HAP-1 (cell line): ENCODE measurements at regions not wholly inside any gene's neighbourhood (a gene's known extent, or its start where the extent isn't known, plus 50 kb on each side); places are given as distances from the start of the nearest gene placed in this dataset.

Experiments
- DNase-seq, 2 experiments: peaks; one replicate each; pipeline ENCODE4 v3.0.0-alpha.2; 2016 to 2020; ENCODE audit warnings: low spot score in 2 of 2
- H3K27me3 ChIP-seq: fragments of 250-450 bp; sonication (Bioruptor Pico); 2 replicates; pipeline ENCODE4 v1.5.1; 2020; ENCODE audit warnings: low read depth, mild to moderate bottlenecking, moderate library complexity
- H3K36me3 ChIP-seq: fragments of 250-450 bp; sonication (Bioruptor Pico); replicated peaks from 2 replicates; pipeline ENCODE4 v1.5.1; 2020; ENCODE audit warnings: mild to moderate bottlenecking
- H3K4me1 ChIP-seq: fragments of 250-450 bp; sonication (Bioruptor Pico); 2 replicates; pipeline ENCODE4 v1.5.1; 2020; ENCODE audit warnings: mild to moderate bottlenecking
- H3K4me3 ChIP-seq: fragments of 250-450 bp; sonication (Bioruptor Pico); 2 replicates; pipeline ENCODE4 v1.5.1; 2020; ENCODE audit warnings: mild to moderate bottlenecking, moderate library complexity
- H3K9me3 ChIP-seq: fragments of 250-450 bp; sonication (Bioruptor Pico); 2 replicates; pipeline ENCODE4 v1.5.1; 2020; ENCODE audit warnings: mild to moderate bottlenecking, moderate library complexity
- in situ Hi-C: fragments of 300-500 bp; cut with MboI; formaldehyde crosslinking; loops from 3 replicates; pipeline ENCODE4 v1.14.3; 2020; ENCODE audit warnings: low sequenced_read_pairs, inconsistent platforms, mixed read lengths

DNA sequence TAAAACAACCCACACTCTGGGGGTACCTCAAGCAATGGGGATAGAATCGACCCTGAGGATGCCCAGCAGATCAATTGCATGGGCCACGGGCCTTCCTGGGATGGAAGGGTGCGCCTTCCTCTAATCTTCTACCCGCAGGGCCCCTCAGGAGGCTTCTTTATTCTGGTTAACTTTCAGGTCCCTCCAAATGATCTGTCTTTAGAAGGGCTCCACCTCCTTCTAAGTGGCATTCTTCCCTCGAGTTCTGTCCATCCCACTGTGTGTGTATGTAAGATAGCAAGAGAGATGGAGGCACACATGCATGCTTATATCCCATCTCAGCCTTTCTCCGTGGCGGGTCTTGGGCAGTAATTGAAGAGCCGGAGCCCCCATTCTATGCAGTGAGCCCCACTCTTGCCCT, 125.7 kb downstream of the MRM1 start:
- H3K27me3 ChIP-seq: no peaks in the 10 kb centered on the region
- no peak for DNase-seq
- H3K4me3 ChIP-seq: no peak overlapping the region
- peaks cover 66% of the 10 kb centered on the region for H3K4me1 ChIP-seq
- no peaks in the 10 kb centered on the region for H3K9me3 ChIP-seq
- in situ Hi-C loops: no loop called here
- no peaks in the 10 kb centered on the region for H3K36me3 ChIP-seq

DNA sequence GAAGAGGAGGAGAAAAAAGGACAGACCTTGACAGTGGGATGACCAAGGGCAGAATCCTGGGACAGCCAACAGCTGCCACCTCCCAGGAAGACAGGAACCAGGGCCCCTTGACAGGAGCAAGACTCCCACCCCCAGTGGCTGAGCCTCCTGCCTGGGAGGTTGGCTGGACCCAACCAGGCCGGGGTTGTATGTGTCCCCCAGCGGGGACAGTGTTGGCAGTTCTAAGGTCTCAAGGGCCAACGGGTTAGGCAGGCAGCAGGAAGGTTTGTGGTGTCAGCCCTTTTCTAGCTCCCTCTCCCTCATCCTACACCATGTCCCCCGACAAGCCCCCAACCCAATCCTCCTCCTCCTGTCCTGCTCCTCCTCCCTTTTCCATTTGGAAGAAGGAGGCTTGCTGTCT, 126.2 kb downstream of the MRM1 start:
- Histone ChIP-seq H3K4me3 (no peak overlapping the region), H3K4me1 (peaks cover 71% of the 10 kb centered on the region), H3K9me3 (no peaks in the 10 kb centered on the region), H3K36me3 (no peaks in the 10 kb centered on the region), H3K27me3 (no peaks in the 10 kb centered on the region)
- in situ Hi-C loops: no loop called here
- DNase-seq: no peak

DNA sequence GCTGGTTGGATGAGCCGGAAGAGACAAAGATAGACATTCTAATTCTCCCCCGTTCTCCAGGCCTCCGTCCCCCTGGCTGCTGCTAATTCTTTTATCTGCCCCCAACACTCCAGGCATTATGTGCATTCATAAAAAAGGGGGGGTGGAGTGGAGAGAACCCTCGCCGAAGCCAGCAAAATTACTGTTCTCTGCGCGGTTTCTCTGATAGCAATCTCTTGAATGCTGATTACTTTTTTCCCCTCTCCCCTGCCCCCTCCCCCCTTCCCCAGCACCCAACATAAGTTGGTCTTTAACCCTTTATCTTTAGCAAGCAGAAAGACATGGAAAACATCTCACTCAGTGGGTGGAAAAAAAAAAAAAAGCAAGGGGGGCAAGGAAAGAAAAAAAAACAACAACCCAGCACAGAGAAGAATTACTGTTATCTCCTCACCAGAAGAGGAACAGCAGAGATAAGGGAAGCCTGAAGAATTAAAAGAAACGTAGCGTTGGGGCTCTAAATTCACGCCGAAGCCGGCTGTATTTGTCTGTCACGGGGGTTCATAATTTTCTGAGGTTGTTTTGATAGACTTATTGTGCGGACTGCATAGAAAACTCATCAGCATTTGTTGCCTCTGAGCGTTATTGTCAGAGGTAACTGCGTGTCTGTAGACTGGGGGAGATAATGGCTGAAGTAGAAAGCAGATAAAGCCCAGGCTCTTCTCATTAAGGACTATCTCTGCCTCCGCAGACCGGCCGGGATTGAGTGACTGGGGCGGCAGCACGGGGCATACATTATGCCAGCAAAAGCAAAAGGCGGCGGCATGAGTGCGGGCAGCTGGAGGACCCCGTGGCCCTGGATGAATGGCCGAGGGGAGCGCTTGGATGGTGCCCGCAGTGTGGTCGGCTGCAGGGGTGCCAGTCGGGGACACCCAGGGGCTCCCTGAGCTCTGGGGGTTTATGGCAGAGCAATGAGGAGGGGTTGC, 126.9 kb downstream of the MRM1 start:
- Histone ChIP-seq H3K36me3 (no peaks in the 10 kb centered on the region), H3K4me3 (no peak overlapping the region), H3K4me1 (peaks cover 65% of the 10 kb centered on the region), H3K27me3 (no peaks in the 10 kb centered on the region), H3K9me3 (no peaks in the 10 kb centered on the region)
- in situ Hi-C loops: no loop called here
- DNase-seq: peak; percentile 79 to 88

DNA sequence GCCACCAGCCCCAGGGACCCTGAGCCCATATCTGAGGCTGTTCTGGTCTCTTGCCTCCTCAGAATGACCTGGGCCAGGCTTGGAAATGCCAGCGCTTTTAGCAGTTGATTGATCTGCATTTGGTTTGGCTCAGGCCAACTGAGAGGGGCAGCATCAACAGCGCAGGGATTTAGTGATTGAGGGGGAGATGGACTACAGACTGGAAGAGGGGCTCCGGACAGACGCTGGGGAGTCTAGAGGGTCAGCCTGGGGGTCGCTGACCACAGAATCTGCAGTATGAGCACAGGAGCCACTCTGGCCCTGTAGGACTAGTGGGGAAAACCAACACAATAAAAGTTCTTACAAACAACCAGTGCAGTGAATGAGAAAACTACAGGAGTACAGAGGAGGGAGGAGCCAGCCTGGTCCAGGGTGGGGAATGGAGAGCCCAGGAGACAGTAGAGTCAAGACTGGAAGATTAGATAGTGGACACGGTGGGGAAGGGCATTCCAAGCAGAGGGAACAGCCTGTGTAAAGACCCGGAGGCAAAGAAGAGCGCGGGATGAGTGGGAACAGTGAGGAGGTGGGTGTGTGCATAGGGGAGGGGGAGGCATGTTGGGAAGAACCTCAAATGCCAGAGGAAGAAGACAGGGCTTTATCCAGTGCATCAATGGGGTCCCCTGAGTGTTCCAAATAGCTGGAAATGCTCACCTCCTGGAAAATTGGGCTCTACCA, 128.9 kb downstream of the MRM1 start:
- Histone ChIP-seq H3K27me3 (no peaks in the 10 kb centered on the region), H3K36me3 (no peaks in the 10 kb centered on the region), H3K4me1 (peaks cover 50% of the 10 kb centered on the region), H3K9me3 (no peaks in the 10 kb centered on the region), H3K4me3 (no peak overlapping the region)
- in situ Hi-C loops: no loop called here
- no peak for DNase-seq

DNA sequence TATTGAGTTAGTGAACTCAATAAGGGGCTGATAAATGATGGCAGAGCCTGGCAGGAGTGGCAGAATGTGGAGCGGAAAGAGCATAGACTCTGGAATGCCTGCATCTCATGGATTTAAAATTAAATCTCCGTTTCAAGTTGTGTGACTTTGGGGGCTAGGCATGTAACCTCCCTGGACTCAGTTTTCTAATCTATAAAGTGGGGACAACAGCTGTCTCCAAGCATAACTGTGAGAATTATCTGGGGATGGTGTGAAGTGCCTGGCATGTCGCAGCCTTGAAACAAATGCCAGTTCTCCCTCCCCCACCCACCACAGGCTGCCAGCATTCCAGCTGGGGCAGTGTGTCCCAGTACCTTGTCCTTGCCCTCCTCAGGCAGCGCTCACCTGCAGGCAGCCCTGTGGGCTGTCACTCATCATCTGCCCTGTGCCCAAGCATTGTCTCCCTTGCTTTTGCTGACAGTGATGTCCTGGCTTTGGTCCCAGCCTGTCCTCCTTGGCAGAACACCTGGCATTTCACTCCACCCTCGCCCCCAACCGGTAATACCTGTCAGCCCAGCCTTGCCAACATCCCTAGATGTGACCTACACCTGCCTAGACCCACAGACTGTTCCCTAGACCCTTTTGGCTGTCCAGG, 129.6 kb downstream of the MRM1 start:
- no peak for DNase-seq
- H3K36me3 ChIP-seq: no peaks in the 10 kb centered on the region
- H3K27me3 ChIP-seq: no peaks in the 10 kb centered on the region
- in situ Hi-C loops: no loop called here
- no peaks in the 10 kb centered on the region for H3K9me3 ChIP-seq
- no peak overlapping the region for H3K4me3 ChIP-seq
- H3K4me1 ChIP-seq: peaks cover 50% of the 10 kb centered on the region

DNA sequence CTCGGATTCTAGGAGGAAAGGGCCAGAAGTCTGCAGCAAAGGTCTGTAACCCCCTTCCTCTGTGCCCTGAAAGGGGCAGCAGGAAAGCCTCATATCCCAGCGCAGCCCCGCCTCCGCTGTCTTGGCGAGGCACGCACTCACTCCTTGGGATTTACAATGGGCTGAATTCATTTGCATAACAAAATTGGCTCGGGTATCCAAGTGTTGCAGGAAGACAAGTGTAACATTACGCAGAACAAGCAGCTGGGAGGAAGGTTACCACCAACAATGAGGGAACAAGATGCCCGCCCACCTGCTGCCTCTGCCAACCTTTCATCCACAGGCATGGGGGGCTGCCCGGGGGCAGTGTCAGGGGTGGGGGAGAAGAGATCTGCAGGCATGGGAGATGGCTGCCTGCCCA, 130.4 kb downstream of the MRM1 start:
- in situ Hi-C loops: no loop called here
- Histone ChIP-seq H3K9me3 (no peaks in the 10 kb centered on the region), H3K4me1 (peaks cover 50% of the 10 kb centered on the region), H3K27me3 (no peaks in the 10 kb centered on the region), H3K4me3 (no peak overlapping the region), H3K36me3 (no peaks in the 10 kb centered on the region)
- peak; percentile 83 to 89 for DNase-seq

DNA sequence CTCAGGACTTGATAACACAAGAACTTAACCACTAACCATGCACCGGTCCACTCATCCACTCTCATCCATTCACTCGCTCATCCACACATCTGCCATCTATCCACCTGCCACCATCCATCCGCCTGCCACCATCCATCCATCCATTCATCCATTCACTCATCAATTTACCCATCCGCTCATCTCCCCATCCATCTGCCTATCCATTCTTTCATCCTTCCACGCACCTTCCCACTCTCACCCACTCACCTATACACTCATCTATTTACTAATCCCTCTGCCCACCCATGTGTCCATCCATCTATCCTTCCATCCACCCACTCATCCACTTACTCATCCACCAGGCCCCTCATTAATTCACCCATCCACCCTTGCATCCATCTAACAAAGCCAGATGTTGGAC, 131.0 kb downstream of the MRM1 start:
- Histone ChIP-seq H3K9me3 (no peaks in the 10 kb centered on the region), H3K27me3 (peaks cover under 1% of the 10 kb centered on the region; the same call in 1 of the 2 replicates), H3K36me3 (no peaks in the 10 kb centered on the region), H3K4me1 (peaks cover 47% of the 10 kb centered on the region), H3K4me3 (no peak overlapping the region)
- no peak for DNase-seq
- in situ Hi-C loops: no loop called here

DNA sequence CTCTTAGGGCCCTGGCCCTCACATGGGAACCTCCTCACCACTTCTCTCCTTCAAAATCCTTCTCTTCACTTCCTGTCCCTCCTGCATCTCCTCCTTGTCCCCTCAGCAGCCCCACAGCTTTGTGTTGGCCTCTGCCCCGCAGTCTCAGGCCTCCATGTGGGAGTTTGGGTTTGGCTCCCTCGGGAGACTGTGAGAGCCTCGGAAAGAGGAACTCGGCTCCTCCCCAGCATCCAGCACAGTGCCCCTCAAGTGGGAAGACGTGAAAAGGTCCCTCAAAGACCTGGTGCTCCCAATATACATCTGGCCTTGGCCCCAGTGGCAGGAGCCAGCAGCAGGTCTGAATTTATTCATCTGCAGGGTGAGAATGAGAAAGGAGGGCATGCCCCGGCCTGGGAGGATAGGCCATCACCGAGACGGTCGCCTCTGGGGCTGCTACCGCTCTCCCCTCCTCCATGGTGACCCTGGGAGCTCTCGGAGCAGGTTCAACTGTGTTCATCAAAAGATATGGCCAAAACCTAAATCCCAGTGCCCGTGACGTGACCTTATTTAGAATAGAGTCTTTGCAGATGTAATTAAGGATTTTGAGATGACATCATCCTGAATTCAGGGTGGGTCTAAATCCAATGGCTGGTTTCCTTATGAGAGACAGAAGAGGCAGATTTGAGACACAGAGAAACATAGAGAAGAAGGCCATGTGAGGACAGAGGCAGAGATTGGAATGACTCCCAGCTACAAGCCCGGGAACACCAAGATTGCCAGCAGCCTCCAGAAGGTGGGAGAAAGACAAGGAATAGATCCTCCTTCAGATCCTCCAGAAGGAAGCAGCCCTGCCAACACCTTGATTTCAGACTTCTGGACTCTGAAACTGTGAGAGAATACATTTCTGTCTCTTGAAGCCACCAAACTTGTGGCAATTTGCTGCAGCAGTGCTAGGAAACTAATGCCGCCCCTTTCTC, 135.1 kb downstream of the MRM1 start:
- in situ Hi-C loops: no loop called here

DNA sequence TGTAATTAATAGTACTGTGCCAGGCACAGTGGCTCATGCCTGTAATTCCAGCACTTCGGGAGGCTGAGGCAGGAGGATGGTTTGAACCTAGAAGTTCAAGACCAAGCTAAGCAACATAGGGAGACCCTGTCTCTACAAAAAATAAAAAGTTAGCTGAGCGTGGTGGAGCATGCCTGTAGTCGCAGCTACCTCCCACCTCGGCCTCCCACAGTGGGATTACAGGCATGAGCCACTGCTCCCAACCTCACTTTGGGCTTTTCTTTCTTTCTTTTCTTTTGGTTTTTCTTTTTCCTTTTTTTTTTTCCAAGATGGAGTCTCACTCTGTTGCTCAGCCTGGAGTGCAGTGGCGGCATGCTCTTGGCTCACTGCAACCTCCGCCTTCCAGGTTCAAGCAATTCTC, 137.8 kb downstream of the MRM1 start:
- in situ Hi-C loops: no loop called here
- Histone ChIP-seq H3K36me3 (no peaks in the 10 kb centered on the region), H3K4me1 (no peaks in the 10 kb centered on the region), H3K9me3 (no peaks in the 10 kb centered on the region), H3K27me3 (peaks cover 6% of the 10 kb centered on the region; the same call in 1 of the 2 replicates), H3K4me3 (no peak overlapping the region)
- no peak for DNase-seq

More for the DNA sequence above, 135.1 kb downstream of the MRM1 start:
- DNase-seq: no peak
- peaks cover 12% of the 10 kb centered on the region for H3K4me1 ChIP-seq
- H3K36me3 ChIP-seq: no peaks in the 10 kb centered on the region
- no peaks in the 10 kb centered on the region for H3K9me3 ChIP-seq
- H3K4me3 ChIP-seq: no peak overlapping the region
- peaks cover 6% of the 10 kb centered on the region; the same call in 1 of the 2 replicates for H3K27me3 ChIP-seq

DNA sequence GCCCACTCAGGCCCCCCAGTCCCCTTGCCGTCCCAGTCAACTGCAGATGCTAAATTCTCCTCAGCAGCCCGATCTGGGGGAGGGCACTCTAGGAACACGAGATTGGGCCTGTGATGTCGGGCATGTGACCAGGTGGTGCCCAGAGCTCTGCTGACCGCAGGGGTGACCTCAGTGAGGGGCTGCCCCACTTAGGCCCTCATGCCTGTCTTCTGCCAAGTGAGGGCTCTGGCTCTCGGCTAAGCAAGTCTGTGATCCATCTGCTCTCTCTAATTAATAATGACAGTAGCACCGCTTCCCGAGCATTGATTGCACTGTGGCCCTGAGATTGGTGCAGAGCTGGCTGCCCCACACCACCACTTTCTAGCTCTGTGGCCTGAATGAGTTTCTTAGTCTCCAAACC, 138.8 kb downstream of the MRM1 start:
- in situ Hi-C loops: no loop called here
- no peaks in the 10 kb centered on the region for H3K4me1 ChIP-seq
- no peaks in the 10 kb centered on the region for H3K9me3 ChIP-seq
- no peak overlapping the region for H3K4me3 ChIP-seq
- H3K36me3 ChIP-seq: no peaks in the 10 kb centered on the region
- no peak for DNase-seq
- H3K27me3 ChIP-seq: peaks cover 6% of the 10 kb centered on the region; the same call in 1 of the 2 replicates

DNA sequence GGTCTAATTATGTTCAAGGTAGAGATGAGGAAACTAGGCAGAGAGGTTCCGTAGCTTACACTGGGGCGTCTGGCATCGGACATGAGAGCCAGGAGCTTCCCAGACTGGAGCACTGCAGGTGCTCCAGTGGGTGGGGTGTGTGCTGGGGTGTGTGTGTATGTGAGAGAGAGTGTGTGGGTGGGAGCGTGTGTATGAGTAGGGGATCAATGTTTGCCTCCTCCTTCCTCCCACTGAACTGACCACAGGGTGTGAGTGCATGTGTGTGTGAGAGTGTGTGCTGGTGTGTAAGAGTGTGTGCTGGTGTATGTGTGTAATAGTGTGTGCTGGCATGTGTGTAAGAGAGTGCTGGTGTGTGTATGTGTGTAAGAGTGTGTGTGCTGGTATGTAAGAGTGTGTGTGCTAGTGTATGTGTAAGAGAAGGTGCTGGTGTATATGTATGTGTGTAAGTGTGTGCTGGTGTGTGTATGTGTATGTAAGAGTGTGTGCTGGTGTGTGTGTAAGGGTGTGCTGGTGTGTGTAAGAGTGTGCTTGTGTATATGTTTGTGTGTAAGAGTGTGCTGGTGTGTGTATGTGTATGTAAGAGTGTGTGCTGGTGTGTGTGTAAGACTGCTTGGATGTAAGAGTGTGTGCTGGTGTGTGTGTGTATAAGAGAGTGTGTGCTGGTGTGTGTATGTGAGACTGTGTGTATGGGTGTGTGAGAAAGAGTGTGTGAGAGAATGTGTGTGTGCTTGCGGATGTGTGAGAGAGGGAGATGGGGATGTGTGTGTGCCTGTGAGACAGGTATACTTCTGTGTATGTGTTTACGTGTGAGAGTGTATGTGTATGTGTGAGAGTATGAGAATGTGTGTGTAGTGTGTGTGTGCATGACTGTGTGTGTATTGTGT, 139.9 kb downstream of the MRM1 start:
- in situ Hi-C loops: no loop called here
- H3K9me3 ChIP-seq: no peaks in the 10 kb centered on the region

DNA sequence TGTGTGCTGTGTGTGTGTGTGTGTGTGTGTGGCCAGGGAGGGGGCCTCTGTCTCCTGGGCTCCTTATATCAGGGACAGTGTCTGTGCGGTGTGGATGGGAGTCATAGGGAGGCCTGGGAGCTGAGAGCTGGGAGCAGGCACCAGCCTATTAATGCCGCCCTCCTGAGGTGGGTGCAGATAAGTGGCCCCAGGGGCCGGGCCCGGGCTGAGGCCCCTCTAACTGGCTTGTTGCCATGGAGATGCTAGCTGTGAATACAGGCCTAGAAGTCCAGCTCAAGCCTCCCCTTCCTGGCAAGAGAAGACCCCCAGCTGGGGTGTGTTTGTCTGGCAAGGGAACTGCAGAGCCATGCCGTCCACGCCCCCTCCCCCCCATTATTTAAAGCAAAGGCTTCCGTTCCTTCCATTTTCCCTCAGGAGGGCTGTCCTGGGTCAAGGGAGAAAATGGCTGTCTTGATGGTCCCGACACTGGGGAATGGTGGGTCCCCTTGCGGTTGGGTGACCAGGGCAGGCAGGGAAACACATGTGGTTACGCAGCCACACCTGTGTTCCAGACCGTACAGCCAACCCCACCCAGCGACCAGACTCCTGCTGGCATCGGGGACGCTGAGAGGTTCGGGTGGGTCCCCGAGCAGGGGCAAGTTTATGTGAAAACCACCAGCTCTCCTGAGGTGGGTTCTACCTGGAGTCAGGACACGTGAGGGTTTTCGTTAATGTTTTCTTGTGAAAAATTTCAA, 141.1 kb downstream of the MRM1 start:
- Histone ChIP-seq H3K27me3 (peaks cover 5% of the 10 kb centered on the region; the same call in 1 of the 2 replicates), H3K4me1 (no peaks in the 10 kb centered on the region), H3K36me3 (no peaks in the 10 kb centered on the region), H3K9me3 (no peaks in the 10 kb centered on the region), H3K4me3 (no peak overlapping the region)
- in situ Hi-C loops: no loop called here
- DNase-seq: no peak

More for the DNA sequence above, 139.9 kb downstream of the MRM1 start:
- no peaks in the 10 kb centered on the region for H3K36me3 ChIP-seq
- DNase-seq: no peak
- peaks cover 6% of the 10 kb centered on the region; the same call in 1 of the 2 replicates for H3K27me3 ChIP-seq
- no peak overlapping the region for H3K4me3 ChIP-seq
- no peaks in the 10 kb centered on the region for H3K4me1 ChIP-seq
